ENCODE measurements at regions not wholly inside any gene's neighbourhood (a gene's known extent, or its start where the extent isn't known, plus 50 kb on each side); places are given as distances from the start of the nearest gene placed in this dataset.

DNA sequence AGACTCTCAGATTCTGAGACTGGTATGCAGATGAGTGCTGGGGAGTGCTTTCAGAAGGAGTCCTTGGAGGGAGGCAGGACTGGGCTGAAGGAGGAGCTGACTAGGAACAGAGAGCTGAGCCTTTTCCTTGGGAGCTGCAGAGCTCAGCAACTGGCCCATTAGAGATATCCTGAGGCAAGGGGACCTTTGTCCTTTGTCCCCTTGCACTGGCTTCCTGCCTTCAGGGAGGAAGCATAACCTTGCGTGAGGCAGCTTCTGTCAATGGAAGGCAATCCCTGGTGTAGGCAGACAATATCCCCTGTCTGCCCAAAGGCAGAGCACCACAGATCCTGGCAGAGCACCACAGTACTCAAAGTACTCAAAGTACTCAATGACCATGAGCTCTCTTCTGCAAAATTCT lies 375.3 kb downstream of the HRH4 start:
- 64% methylated on average over 1 of the region's 1 CpG for WGBS
- no peaks in the 10 kb centered on the region for H3K36me3 ChIP-seq (ENCODE audit: control insufficient read depth in 4 of 4, insufficient read depth in 3 of 4, low read depth in 1 of 4, low read length in 3 of 4)
- H3K9me3 ChIP-seq (ENCODE audit: control insufficient read depth in 4 of 4, low read length in 3 of 4): no peaks in the 10 kb centered on the region
- no peaks in the 10 kb centered on the region for H3K4me1 ChIP-seq (ENCODE audit: control insufficient read depth in 4 of 4, insufficient read depth in 4 of 4, low read length in 3 of 4)
- H3K4me3 ChIP-seq (ENCODE audit: low read depth in 1 of 3, low read length in 3 of 3): no peak overlapping the region
- H3K27me3 ChIP-seq (ENCODE audit: control insufficient read depth in 4 of 4, insufficient read depth in 4 of 4, low read length in 3 of 4): no peaks in the 10 kb centered on the region
- no peak for DNase-seq (ENCODE audit: low spot score)
- no peak for TF ChIP-seq FOXA1 (IDR thresholded peaks at IDR 0.05)
- TF ChIP-seq HNF4A (conservative IDR thresholded peaks at IDR 0.05): no peak
- TF ChIP-seq EGR1 (IDR thresholded peaks at IDR 0.05; ENCODE audit: low read depth in 2 of 2): no peak
- no peak for TF ChIP-seq YY1 (IDR thresholded peaks at IDR 0.05)
- no peak for TF ChIP-seq SP1 (IDR thresholded peaks at IDR 0.05)
- TF ChIP-seq RAD21 (IDR thresholded peaks at IDR 0.05): no peak
- no peak for TF ChIP-seq NR2F2 (IDR thresholded peaks at IDR 0.05)
- no peak for TF ChIP-seq TAF1 (conservative IDR thresholded peaks at IDR 0.05)
- no peak for TF ChIP-seq GABPA (IDR thresholded peaks at IDR 0.05 in 1 of 2, conservative IDR thresholded peaks at IDR 0.05 in 1 of 2)
- no peak for TF ChIP-seq RXRA (IDR thresholded peaks at IDR 0.05)
- TF ChIP-seq JUND (IDR thresholded peaks at IDR 0.05): no peak
- H3K9ac ChIP-seq (ENCODE audit: low read depth in 1 of 2, low read length in 2 of 2): no peak overlapping the region
- no peak overlapping the region for H3K27ac ChIP-seq (ENCODE audit: low read depth in 1 of 2, low read length in 2 of 2)

GRCh38 chr18:24837066-24837465 lies 376.6 kb downstream of the HRH4 start:
- no peak overlapping the region for H3K9ac ChIP-seq (ENCODE audit: low read depth in 1 of 2, low read length in 2 of 2)
- TF ChIP-seq TAF1 (conservative IDR thresholded peaks at IDR 0.05) (no peak), GABPA (IDR thresholded peaks at IDR 0.05 in 1 of 2, conservative IDR thresholded peaks at IDR 0.05 in 1 of 2) (no peak), FOXA2 (IDR thresholded peaks at IDR 0.05) (no peak), REST (IDR thresholded peaks at IDR 0.05) (no peak), CTCF (IDR thresholded peaks at IDR 0.05; ENCODE audit: low read depth, low read length, missing input control) (no peak), SP1 (IDR thresholded peaks at IDR 0.05) (no peak), EGR1 (IDR thresholded peaks at IDR 0.05; ENCODE audit: low read depth in 2 of 2) (no peak), NR2F2 (IDR thresholded peaks at IDR 0.05) (no peak), FOXA1 (IDR thresholded peaks at IDR 0.05) (no peak), HNF4G (IDR thresholded peaks at IDR 0.05) (no peak), HNF4A (conservative IDR thresholded peaks at IDR 0.05) (no peak), RAD21 (IDR thresholded peaks at IDR 0.05) (no peak), YY1 (IDR thresholded peaks at IDR 0.05) (no peak), JUND (IDR thresholded peaks at IDR 0.05) (no peak), RXRA (IDR thresholded peaks at IDR 0.05) (no peak)
- TF ChIP-seq, protein P1, sequence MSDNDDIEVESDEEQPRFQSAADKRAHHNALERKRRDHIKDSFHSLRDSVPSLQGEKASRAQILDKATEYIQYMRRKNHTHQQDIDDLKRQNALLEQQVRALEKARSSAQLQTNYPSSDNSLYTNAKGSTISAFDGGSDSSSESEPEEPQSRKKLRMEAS (IDR thresholded peaks at IDR 0.05): no peak
- TF ChIP-seq, protein P2, sequence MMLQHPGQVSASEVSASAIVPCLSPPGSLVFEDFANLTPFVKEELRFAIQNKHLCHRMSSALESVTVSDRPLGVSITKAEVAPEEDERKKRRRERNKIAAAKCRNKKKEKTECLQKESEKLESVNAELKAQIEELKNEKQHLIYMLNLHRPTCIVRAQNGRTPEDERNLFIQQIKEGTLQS (IDR thresholded peaks at IDR 0.05): no peak
- TF ChIP-seq, protein P3, sequence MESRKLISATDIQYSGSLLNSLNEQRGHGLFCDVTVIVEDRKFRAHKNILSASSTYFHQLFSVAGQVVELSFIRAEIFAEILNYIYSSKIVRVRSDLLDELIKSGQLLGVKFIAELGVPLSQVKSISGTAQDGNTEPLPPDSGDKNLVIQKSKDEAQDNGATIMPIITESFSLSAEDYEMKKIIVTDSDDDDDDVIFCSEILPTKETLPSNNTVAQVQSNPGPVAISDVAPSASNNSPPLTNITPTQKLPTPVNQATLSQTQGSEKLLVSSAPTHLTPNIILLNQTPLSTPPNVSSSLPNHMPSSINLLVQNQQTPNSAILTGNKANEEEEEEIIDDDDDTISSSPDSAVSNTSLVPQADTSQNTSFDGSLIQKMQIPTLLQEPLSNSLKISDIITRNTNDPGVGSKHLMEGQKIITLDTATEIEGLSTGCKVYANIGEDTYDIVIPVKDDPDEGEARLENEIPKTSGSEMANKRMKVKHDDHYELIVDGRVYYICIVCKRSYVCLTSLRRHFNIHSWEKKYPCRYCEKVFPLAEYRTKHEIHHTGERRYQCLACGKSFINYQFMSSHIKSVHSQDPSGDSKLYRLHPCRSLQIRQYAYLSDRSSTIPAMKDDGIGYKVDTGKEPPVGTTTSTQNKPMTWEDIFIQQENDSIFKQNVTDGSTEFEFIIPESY (IDR thresholded peaks at IDR 0.05): no peak
- no peak overlapping the region for H3K27ac ChIP-seq (ENCODE audit: low read depth in 1 of 2, low read length in 2 of 2)
- no peaks in the 10 kb centered on the region for H3K9me3 ChIP-seq (ENCODE audit: control insufficient read depth in 4 of 4, low read length in 3 of 4)
- no peak overlapping the region for H3K4me3 ChIP-seq (ENCODE audit: low read depth in 1 of 3, low read length in 3 of 3)
- no peaks in the 10 kb centered on the region for H3K4me1 ChIP-seq (ENCODE audit: control insufficient read depth in 4 of 4, insufficient read depth in 4 of 4, low read length in 3 of 4)
- no peak for DNase-seq (ENCODE audit: low spot score)
- WGBS: 52% methylated on average over 3 of the region's 3 CpGs
- no peaks in the 10 kb centered on the region for H3K36me3 ChIP-seq (ENCODE audit: control insufficient read depth in 4 of 4, insufficient read depth in 3 of 4, low read depth in 1 of 4, low read length in 3 of 4)
- H3K27me3 ChIP-seq (ENCODE audit: control insufficient read depth in 4 of 4, insufficient read depth in 4 of 4, low read length in 3 of 4): no peaks in the 10 kb centered on the region

Data from liver (tissue), 8 donors.